GM12873 (cell line): ENCODE measurements at regions not wholly inside any gene's neighbourhood (a gene's known extent, or its start where the extent isn't known, plus 50 kb on each side); places are given as distances from the start of the nearest gene placed in this dataset.

Experiments
- CTCF ChIP-seq: IDR thresholded peaks from 2 replicates; pipeline ENCODE4 v1.5.1; 2012; ENCODE audit warnings: low read depth, mild to moderate bottlenecking, moderate library complexity, low read length, control low read depth; ENCODE audit not compliant: insufficient read depth; ENCODE audit errors: missing control alignments

GRCh38 chr3:194984622-194985021 lies 286.3 kb downstream of the XXYLT1 start:
- no peak for TF ChIP-seq CTCF

- no peak for TF ChIP-seq CTCF
Observed at GRCh38 chr3:194985031-194985578, 285.9 kb downstream of the XXYLT1 start.

- TF ChIP-seq CTCF: no peak
Observed at GRCh38 chr3:194986208-194987043, 284.5 kb downstream of the XXYLT1 start.

- TF ChIP-seq CTCF: no peak
Observed at GRCh38 chr3:194987571-194988494, 283.1 kb downstream of the XXYLT1 start.

- no peak for TF ChIP-seq CTCF
Observed at GRCh38 chr3:194988495-194989165, 282.3 kb downstream of the XXYLT1 start.

- TF ChIP-seq CTCF: no peak
Observed at GRCh38 chr3:194989241-194989640, 281.7 kb downstream of the XXYLT1 start.
